Fibroblast of lung (primary cell): ENCODE measurements at regions not wholly inside any gene's neighbourhood (a gene's known extent, or its start where the extent isn't known, plus 50 kb on each side); places are given as distances from the start of the nearest gene placed in this dataset.

ENCODE experiments used
- CTCF ChIP-seq, 2 donors: IDR thresholded peaks in 1 of 2; conservative IDR thresholded peaks in 1 of 2; 1 replicate in 1 of 2; 2 replicates in 1 of 2; pipeline ENCODE4 v1.5.1; 2011 to 2012; ENCODE audit warnings: low read length in 2 of 2, control low read depth in 1 of 2, inconsistent platforms in 1 of 2, low read depth in 1 of 2, mild to moderate bottlenecking in 1 of 2
- EZH2 ChIP-seq: IDR thresholded peaks from 2 replicates; pipeline ENCODE4 v1.5.1; 2012; ENCODE audit warnings: low read length, control low read depth, mild to moderate bottlenecking; ENCODE audit errors: missing control alignments

GRCh38 chr7:24051651-24052050 is 232.3 kb upstream of the NPY start:
- TF ChIP-seq CTCF (conservative IDR thresholded peaks at IDR 0.05 in 1 of 2, IDR thresholded peaks at IDR 0.05 in 1 of 2; ENCODE audit: low read depth in 1 of 2, low read length in 2 of 2): no peak
- no peak for TF ChIP-seq EZH2
